ENCODE measurements at regions not wholly inside any gene's neighbourhood (a gene's known extent, or its start where the extent isn't known, plus 50 kb on each side); places are given as distances from the start of the nearest gene placed in this dataset.

GRCh38 chr1:219837994-219838294 lies 90.4 kb downstream of the SLC30A10 start:
- no peak for TF ChIP-seq GATA3 (IDR thresholded peaks at IDR 0.05; ENCODE audit: low read depth, low read length)
- TF ChIP-seq GATA2 (IDR thresholded peaks at IDR 0.05; ENCODE audit: low read depth, low read length) = no peak

Measured in SH-SY5Y (cell line).